GM18870 (cell line): ENCODE measurements at regions not wholly inside any gene's neighbourhood (a gene's known extent, or its start where the extent isn't known, plus 50 kb on each side); places are given as distances from the start of the nearest gene placed in this dataset.
"Not testable (repeated sequence)": the region's sequence is repeated elsewhere in the genome, so short reads cannot be mapped to it uniquely, and the experiment has no call there.

Experiments
- ATAC-seq: cut with Tn5 transposase; IDR thresholded peaks from one replicate; pipeline ENCODE4 v1.9.1; 2021; ENCODE audit warnings: moderate library complexity; ENCODE audit not compliant: unreplicated experiment

DNA sequence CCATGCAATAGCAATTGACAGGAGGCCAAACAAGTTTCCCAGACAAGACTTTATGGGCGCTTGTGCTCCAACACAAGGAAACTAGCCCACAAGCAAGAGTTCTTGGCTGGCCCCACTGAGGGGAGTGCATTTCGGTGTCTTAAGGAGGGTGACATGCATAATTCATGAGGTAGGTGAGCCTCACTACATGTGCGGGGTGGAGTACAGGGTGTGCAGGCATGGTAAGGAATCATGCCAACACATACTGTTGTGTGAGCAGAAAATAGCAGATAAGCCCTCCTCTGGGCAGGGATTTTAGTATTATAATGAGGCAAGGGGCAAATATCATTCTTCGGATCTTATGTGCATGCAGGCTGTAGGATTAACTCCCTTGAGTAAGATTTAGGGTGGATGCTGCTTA lies 78.7 kb upstream of the SLC1A4 start:
- no peak for ATAC-seq

DNA sequence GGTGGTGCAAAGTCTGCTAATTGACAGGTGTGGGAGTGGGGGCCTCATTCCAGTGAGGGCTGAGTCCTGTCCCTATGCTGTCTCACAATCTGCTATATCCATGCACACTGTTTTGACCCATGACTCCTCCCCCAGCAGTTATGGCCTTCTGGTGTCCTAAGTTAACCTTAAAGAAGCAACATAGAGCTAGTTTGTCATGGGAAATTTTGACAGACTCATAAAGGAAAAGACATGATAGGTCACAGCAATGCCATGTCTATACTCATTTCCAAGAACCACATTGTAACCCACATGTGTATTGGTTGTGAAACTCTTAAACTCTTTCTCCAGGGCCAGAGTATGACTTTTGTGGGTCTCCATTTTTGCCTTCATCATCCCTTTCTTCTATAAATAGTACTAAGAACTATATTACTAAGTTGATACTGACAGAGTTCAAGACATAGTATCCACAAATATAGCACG lies 78.2 kb upstream of the SLC1A4 start:
- peak; percentile 28 for ATAC-seq

DNA sequence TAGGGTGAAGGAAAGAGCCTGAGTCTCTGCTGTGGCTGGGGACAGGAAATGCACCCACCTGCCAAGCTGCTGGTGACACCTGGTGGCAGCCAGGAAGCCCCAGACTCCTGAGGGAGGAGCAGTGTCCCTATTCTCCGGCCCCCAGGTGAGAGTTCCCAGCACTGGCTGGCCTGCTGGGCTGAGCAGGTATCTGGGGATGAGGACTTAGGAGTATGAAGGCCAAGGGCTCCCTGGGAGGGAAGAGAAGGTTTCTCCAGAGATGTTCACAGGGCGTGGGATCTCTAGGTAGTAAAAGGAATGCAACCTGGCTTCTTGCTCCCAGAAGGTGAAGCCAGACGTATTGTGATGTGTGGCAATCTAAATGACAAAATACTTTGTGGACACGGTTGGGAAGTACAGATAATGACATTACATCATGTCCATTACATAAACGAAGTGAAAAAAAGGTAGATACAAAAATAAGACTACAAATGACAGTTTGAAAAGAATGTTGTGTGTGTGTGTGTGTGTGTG lies 75.8 kb upstream of the SLC1A4 start:
- ATAC-seq: no peak

DNA sequence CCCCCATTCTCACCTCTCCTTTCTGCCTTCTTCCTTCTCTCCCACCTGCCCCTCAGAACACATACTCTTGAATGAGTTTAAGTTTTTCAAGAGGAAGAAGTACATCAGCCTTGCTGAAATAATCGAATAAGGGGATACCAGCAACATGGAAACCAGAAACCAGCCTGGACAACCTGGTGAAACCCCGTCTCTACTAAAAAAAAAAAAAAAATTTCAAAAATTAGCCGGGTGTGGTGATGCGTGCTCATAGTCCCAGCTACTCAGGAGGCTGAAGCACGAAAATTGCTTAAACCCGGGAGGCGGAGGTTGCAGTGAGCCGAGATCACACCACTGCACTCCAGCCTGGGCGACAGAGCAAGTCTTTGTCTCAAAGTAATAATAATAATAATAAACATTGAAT lies 75.0 kb upstream of the SLC1A4 start:
- no peak for ATAC-seq

DNA sequence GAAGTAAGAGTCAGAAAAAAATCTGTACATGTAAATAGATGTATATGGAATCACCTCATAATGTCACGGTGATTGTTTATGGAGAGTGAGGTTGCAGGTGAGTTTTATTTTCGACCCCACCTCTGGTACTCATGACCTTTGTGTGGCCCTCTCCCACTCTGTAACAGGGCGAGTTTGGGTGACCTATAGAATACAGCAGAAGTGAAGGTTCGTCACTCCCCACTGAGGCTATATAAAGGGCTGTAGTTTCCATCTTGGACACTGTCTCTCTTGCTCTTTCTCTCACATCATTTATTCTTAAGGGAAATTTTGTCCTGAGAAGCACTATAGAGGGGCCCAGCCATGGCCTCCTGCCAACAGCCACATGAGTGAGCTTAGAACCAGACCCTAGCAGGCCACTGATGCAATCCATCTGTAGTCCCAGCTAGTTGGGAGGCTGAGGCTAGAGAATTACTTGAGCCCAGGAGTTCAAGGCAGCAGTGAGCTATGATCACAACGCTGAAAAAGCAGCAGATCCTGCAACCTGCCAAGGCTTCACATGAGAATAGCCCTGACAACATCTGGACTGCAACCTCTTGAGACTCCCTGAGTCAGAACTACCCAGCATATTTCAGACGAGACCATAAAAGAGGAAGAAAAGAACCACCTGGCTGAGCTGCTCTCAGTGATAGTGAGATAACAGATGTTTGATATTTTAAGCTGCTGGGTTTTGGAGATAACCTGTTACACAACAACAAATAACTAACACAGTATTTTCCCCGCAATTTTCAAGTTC lies 74.3 kb upstream of the SLC1A4 start:
- peak; percentile 62 for ATAC-seq

DNA sequence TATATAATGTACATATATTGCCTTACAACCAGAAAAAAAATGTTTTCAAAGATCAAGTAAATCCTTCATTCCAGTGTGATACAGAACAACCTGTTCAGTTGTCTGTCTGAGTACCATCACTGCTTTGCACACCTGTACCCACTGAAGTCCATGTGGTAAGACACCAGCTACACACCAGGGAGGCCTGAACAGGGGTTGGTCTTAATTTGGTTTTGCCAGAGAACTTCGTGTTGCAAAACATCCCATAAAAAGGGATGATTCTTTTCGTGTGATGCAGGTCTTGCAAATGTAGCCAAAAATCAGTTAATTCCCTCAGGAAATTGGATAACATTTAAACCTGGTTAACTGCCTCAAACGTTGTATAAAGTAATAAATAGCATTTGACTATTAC lies 73.7 kb upstream of the SLC1A4 start:
- peak; percentile 1 for ATAC-seq

DNA sequence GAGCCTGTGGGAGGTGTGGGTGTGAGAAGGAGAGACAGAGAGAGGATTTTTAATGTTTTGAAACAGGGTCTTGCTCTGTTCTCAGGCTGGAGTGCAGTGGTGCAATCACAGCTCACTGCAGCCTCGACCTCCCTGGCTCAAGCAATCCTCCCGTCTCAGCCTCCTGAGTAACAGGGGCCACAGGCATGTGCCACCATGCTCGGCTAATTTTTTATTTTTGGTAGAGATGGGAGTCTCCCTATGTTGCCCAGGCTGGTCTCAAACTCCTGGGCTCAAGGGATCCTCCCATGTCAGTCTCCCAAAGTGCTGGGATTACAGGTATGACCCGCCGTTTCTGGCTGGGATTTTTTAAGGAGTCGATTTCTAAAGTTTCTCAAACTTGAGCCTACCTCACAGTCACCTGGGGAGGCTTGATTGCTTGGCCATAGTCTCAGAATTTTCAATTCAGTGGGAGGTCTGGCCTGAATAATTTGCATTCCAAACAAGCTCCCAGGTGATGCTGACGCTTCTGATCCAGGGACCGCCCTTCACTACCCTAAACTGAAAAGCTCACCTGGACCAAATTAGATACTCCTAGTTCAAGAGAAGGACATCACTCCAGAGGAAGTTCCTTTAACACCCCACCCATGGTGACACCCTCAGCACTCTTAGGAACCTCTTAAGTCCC lies 70.8 kb upstream of the SLC1A4 start:
- ATAC-seq: no peak

DNA sequence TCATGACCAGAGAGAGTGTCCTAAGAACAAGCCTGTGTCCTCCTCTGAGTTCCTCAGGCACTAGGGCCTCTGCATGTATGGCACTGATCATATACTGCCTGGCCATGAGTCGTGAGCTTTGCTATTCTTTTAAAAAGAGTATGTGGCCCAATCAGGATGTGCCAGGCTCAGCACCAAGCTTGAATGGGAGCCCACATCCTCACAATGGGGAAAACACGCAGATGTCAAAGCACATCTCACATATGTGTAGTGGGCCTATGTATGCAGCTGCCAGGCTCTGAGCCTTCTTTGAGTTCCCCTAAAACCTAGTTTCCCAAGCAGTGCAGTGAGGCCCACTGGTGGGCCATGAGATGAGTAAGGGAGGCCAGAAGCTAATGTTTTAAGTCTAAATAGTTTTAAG lies 69.9 kb upstream of the SLC1A4 start:
- ATAC-seq: no peak

DNA sequence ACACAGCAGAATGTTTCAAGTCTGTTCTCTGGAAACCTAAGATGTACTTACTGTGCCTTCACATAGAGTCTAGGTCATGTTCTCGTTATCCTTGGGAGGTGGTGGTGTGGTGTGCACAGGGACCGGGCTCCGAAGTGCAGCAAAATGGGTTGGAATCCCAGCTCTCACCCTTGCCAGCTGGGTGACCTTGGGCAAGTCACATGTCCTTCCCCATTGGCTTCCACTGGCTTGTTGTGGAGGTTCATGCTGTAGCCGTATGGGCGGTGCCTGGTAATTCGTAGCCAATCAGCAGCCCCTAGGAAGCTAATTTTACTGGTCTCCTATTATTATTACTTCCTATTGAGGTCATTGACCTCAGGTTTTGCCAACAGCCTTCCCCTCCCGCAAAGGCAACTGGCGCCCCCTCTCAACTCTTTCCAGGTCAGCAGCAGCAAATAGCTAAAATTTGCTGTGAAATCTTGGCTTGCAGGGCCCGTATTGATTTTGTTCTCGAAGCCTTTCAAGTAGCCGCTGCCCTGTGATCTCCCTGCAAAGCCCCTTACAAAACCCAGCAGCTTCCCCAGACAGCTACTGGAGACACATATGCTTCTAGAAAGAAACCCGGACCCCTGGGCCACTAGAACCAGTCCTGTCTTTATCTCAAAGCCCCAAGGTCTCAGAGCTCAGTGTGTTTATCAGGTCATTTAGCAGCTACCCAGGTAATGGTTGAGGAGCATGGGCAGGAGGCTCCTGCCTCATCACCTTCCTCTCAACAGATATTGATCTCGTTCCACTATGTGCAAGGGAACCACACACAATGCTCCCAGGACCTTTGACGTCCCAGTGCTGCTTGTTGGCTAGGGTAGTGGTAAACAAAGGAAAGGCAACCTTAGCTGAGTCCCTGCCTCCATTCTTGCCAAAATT lies 66.5 kb upstream of the SLC1A4 start:
- no peak for ATAC-seq

DNA sequence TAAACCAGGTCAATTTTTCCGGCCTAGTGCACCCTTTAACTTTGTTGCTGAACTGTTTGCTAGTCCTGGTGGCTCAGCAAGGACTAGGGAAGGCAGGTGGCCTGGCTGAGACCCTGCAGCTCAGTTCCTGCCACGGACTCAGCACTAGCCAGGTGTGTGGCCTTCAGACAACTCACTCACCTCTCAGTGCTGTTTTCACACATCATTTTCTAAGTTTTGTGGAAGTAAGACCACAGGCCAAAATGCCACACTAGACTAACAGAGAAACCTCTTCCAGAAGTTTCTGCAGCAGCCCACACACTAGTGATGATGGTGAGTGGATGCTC lies 65.9 kb upstream of the SLC1A4 start:
- ATAC-seq: no peak

DNA sequence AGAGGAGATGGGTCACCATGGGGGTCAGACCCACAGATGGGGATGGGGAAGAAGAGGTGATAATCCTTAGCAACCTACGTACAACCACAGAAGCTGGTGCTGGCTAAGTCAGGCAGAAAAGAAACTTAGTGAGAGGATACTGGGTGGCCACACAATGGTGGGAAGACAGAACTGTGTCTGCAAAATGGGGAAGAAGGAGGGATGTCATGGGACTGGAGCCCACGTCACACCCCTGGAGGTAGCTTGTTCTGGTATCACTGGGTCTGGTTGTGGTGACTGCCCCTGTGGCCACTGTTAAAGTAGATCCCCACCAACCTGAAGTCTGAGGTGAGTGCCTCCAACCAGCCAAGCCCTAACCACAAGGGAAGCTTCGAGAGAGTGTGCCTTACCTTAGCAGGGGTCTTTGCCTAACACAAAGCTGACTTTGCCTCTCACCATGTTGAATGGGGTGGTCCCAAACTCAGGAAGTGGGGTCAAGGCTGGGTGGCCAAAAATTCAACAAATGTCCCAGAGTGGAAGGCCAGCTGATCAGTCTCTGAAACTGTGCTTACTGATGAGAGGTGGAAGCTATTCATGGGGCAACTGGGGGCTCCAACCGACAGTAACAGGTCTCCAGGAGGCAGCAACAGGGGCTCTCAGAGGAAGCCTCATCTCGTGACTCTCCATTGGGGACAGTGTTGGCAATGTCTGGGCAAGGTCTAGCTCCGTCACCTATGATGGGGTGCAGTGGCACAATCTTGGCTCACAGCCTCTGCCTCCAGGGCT lies 64.8 kb upstream of the SLC1A4 start:
- ATAC-seq: no peak

DNA sequence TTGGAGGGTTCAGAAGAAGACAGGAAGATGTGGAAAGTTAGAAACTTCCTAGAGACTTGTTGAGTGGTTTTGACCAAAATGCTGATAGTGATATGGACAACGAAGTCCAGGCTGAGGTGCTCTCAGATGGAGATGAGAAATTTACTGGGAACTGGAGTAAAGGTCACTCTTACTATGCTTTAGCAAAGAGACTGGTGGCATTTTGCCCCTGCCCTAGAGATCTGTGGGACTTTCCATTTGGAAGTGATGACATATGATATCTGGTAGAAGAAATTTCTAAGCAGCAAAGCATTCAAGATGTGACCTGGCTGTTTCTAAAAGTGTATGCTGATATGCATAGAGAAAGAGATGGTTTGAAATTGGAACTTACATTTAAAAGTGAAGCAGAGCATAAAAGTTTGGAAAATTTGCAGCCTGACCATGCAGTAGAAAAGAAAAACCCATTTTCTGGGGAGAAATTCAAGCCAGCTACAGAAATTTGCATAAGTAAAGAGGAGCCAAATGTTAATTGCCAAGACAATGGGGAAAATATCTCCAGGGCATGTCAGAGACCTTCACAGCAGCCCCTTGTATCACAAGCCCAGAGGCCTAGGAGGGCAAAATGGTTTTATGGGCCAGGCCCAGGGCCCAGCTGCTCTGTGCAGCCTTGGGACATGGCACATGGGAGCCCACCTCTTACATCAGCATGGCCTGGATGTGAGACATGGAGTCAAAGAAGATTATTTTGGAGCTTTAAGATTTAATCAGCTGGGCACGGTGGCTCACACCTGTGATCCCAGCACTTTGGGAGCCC lies 63.1 kb upstream of the SLC1A4 start:
- ATAC-seq: not testable (repeated sequence)

DNA sequence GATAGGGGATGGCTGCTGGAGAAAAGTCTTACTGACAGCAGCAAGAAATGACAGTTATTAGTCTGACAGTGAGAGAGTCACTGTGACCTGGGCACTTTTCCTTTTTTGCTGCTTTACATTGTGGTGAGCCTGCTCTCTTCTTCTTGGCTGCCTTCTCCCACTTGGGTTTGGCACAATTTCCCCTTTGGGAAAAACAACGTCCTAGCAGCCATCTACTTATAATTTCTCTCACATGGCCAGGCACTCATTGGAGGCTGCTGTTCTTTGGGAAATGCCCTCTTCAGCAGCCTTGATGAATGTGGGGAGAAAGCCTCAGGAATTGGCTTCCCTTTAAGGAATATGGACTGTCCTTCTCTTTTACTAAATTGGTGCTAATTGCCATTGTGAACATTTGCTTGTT lies 60.4 kb upstream of the SLC1A4 start:
- ATAC-seq: no peak

DNA sequence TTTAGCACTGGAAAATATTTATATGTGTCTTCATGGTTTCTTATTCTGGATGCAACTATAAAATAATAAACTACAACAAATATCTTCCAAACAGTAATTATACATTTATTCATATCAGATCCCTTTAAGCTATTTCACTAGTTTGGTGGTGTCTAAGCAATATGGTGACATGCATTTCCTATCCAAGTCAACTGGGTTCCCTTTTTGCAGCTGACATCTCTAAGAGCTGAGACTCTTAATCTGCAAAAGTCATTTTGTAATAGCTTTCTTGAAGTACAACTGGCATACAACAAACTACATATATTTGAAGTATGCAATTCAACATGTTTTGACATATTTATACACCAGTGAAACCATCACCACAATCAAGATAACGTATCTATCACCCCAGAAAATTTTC lies 59.9 kb upstream of the SLC1A4 start:
- ATAC-seq: no peak

DNA sequence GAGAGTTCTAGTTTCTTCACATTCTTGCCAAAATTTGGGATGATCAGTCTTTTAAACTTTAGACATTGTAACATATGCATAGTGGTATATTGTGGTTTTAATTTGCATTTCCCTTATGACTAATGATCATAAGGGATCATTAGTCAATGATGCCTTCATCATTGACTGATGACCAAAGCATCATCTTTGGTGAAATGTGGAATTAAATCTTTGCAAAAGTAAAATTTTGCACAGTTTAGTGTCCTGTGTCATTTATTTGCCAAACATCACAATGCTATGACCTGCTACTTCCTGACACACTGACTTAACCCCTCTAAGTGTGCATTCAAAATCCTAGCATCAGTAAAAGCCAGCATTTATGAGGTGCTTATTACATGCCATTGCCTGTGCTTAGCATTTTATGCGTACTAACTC lies 58.9 kb upstream of the SLC1A4 start:
- no peak for ATAC-seq

DNA sequence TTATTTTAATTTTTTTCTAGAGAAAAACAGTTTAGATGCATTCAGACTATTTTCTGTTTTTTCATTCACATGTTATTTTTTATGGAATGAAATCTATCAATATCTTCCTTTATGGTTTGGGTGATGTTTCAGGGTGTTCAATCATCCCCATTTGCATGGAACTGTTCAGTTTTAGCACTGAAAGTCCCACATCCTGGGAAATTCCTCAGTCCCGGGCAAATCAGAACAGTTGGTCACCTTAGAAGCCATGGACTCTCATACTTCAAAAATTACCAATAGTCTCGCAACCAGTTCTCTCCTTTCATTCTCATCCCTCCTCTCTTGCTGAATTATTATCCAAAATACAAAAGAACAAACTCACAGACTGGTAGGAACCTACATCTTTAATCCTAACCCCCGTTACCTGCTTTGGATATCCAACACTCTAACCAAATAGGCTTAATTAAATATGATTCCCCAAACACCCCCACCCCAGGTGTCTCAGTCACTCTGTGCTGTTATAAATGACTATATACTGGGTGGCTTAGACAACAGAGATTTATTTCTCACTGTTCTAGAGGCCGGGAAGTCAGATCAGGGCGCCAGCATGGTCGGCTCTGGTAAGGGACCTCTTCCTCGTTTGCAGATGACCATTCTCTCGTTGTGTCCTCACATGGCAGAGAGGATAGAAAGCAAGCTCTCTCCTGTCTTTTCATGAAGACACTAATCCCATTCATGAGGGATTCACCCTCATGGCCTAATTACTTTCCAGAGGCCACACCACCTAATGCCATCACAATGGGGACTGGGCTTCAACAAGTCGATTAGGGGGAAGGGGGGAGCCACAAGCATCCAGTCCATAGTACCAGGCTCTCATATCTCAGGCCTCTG lies 57.7 kb upstream of the SLC1A4 start:
- ATAC-seq: no peak

DNA sequence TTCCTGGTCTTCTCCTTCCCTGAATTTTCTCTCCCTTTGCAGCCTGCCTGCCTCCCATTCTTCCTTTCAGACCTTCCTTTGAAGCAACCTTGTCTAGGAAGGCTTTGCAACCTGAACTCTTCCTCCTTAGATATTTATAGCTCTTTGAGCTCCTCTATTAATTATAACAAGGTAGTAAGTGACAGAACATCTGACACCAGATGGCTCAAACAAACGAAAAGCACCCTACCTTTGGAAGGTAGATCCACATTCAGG lies 57.2 kb upstream of the SLC1A4 start:
- no peak for ATAC-seq

DNA sequence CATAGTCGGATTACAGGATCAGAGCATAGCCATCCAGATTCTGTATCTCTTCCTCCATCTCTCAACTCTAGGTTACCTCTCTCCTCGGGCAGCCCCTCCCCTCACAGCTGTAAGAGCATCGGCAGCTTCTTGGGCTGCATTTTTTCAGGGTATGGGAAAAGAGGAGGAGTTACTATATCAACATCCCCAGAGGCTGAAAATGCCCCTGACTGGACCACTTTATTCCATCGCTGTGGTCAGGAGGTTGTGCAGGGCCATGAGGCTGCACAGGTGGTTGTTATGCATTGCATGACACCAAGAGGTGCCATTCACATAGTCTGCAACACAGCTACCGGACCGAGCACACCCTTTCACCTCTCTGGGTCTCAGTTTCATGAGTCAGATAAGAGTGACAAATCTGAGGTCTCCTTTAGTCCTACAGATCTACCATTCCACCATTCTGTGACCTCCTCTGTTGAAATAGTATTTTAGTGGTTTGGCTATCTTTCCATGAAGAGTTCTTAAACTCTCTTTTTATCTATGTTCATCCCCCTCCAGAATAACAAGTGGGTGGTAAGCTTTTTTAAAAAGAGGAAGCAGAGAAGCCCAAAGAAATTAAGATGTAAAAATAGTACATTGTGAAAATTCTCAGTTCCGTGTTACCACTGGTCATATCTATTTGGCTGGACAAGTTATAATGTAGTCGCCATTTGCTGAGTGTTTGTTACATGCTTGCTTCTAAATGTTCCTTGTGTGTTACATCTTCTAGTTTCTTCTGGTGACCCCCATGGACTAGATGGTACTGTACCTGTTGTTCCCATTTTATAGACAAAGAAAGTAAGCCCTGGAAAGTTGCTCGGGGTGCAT lies 56.6 kb upstream of the SLC1A4 start:
- ATAC-seq: peak; percentile 85
